NCI-H1105 (cell line): ENCODE measurements at regions not wholly inside any gene's neighbourhood (a gene's known extent, or its start where the extent isn't known, plus 50 kb on each side); places are given as distances from the start of the nearest gene placed in this dataset.
"Not testable (repeated sequence)": the region's sequence is repeated elsewhere in the genome, so short reads cannot be mapped to it uniquely, and the experiment has no call there.

Source experiments
- DNase-seq: peaks from one replicate; lab custom pipeline; 2025; lab: John Stamatoyannopoulos, UW

- no peak for DNase-seq
Observed at GRCh38 chr10:29208845-29209244, 80.0 kb upstream of the LYZL1 start.

- no peak for DNase-seq
Observed at GRCh38 chr10:29209830-29210229, 79.0 kb upstream of the LYZL1 start.

GRCh38 chr10:29210266-29210868 lies 78.5 kb upstream of the LYZL1 start:
- no peak for DNase-seq

GRCh38 chr10:29212597-29212996 lies 76.3 kb upstream of the LYZL1 start:
- no peak for DNase-seq

- no peak for DNase-seq
Observed at GRCh38 chr10:29214551-29214950, 74.3 kb upstream of the LYZL1 start.

- DNase-seq, result no peak
Observed at GRCh38 chr10:29217292-29217738, 71.6 kb upstream of the LYZL1 start.

GRCh38 chr10:29223326-29223725 lies 65.5 kb upstream of the LYZL1 start:
- DNase-seq, result no peak

- no peak for DNase-seq
Observed at GRCh38 chr10:29224631-29225030, 64.2 kb upstream of the LYZL1 start.

- DNase-seq, result no peak
Observed at GRCh38 chr10:29227201-29227600, 61.7 kb upstream of the LYZL1 start.

- no peak for DNase-seq
Observed at GRCh38 chr10:29228562-29228961, 60.3 kb upstream of the LYZL1 start.

- DNase-seq, result no peak
Observed at GRCh38 chr10:29229258-29229705, 59.6 kb upstream of the LYZL1 start.

- not testable (repeated sequence) for DNase-seq
Observed at GRCh38 chr10:29236910-29237309, 52.0 kb upstream of the LYZL1 start.

- no peak for DNase-seq
Observed at GRCh38 chr10:29237786-29238185, 51.1 kb upstream of the LYZL1 start.

- DNase-seq, result no peak
Observed at GRCh38 chr10:29238523-29239135, 50.2 kb upstream of the LYZL1 start.
